Amniotic stem cell (primary cell): ENCODE measurements at regions not wholly inside any gene's neighbourhood (a gene's known extent, or its start where the extent isn't known, plus 50 kb on each side); places are given as distances from the start of the nearest gene placed in this dataset.
"Not testable (repeated sequence)": the region's sequence is repeated elsewhere in the genome, so short reads cannot be mapped to it uniquely, and the experiment has no call there.

Source experiments
- DNase-seq: peaks from one replicate; lab custom pipeline; 2025; lab: John Stamatoyannopoulos, UW

DNA sequence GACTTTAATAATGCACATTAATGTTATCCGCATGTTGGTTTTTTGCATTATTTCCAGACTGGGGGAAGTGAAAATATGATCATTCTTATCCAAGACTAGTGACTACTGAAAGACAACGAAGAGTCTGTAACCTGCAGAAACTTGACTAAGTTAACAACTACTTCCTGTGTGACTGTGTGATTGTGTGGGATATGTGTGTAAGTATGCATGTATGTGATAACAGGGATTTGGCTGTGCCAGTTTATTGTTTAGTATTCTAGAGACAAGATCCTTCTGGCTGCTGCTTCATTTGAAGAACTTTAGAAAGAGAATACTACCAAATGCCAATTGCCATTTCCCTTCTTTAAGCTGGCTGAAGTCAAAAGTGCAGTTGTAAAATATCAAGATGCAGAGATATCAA is 375.7 kb upstream of the PRR16 start:
- no peak for DNase-seq

DNA sequence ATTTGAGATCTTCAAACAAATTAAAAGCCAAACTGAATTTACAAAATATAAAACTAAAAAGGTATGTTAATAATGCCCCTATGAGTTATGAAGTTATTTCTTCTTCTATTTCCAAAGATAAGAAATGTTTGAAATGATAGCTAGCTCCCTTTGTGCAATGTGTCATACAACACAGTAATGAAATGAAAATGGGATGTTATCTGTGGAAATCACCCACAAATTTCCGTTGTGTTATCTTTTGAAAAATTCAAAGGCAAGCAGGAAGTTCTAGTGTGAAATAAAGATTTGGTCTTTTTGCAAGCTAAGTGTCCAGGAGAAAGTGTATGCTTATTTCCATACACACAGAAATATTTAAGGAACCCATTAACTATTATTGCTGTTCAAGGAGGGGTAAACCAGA is 375.3 kb upstream of the PRR16 start:
- DNase-seq: no peak

DNA sequence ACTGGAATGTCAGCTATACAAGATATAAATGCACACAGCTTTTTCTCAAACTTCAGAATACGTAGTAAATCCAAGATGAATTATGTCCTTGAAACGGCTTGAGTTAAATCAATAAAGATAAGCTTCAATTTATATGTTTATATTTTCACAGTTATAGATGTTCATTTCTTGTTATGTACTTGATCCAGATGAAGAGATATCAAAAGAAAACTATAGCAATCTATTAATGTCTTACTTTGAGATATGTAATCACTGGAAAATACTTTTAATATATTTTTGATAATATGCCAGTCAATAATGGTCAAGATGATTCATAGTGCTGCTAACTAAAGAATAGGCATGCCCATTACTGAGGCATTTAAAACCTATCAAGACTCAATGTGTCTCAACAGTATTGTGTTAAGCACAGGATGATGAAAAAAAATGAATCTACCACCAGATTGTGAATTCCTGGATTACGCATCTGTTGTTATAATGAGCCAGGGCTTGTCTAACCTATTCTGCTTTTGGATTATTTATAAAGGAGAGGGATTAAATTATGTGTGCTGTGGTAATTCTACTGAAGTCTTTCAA is 372.6 kb upstream of the PRR16 start:
- no peak for DNase-seq

DNA sequence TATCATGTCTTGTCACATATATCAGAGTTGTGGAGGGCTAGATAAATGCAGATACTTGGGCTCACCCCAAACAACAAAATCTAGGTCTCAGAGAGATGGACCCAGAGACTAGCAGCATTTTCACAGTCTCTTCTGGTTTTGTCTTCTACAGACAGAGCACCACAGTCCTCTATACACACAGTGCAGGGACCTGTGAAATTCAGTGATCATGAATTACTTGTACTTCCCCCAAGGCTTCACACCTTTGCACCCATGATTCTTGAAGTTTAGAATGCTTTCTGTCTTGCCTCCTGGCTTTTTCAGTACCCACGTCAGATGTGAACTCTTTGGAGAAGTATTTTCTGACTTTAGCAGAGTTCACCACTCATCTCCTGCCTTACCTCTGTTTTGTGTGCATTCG is 371.5 kb upstream of the PRR16 start:
- DNase-seq: no peak

DNA sequence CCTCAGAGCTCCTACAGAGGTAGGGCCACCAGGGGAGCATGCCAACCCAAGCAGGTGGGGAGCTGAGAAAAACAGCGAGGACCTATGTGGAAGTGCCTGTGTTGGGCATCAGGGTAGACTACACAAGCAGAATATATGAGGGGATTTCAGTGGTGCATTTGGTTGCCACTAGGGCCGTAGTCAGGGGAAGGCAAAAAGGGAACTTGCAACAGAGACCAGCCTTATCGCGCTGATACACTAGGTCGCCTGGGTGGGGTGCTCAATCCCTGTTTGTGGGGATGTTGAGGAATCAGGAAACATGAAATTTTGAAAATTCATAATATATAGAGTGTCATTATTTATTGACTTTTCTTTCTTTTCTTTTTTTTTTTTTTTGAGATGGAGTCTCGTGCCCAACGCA is 370.9 kb upstream of the PRR16 start:
- DNase-seq: no peak

DNA sequence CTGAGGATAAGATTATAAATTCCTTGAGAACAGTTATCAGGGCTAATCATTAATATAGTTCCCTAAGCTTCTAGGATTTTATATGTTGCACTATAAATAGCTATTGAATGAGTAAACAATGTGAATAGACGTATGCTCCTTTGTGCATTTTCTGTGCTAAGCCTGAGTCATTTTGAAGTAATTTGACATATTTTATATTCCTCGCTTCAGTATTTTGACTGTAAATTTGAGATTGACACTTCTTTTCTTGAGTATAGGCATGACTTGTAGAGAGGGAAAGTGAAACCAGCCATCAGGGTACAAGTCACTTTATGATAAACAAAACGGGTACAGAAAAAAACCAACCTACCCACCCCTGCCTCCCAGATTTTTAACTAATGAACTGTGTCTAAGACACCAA is 367.7 kb upstream of the PRR16 start:
- no peak for DNase-seq

DNA sequence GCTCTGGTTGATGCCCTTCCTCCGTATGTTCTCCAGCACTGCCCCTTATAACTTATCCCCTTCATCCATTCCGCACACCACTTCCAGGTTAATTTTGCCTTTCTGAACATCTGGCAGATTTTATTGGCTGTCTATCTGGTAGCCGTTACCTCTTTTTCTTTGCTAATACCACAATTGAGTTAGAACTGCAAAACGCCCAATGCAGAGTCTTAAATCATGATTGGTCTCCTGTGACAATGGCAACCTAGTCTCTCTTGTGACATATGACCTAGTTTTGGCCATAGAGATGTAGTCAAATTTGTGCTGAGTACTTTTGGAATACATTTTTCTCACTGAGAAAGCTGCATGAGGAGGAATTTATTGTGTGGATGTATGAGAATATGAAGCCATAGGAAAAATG is 365.7 kb upstream of the PRR16 start:
- DNase-seq: no peak

DNA sequence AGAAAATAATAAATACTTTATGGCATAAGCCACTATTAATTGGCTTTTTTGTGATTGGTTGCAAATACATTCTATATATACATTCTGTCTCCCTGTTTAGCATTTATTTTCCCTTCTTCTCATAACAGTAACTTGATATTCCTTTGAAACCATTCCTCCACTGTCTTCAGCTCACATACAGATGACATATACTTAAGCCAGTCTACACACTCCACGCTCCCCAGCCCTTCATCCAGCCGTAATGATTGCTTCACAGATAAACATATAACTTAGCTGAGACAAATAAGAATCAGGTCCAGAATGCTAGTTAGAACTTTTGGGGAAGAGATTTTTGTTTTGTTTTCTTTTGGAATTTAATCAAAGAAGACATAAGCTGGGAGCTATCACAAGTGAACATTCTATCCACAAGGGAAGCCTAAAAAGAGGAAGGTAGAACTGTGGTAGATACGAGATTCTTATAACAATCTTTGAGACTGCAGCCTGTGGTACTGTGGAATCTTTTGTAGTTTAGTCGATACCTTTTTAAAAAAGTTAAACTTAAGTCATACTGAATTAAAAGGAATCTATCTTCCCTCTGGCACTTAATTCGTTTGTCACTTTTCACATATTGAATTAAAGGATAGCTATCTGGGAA is 365.1 kb upstream of the PRR16 start:
- no peak for DNase-seq

DNA sequence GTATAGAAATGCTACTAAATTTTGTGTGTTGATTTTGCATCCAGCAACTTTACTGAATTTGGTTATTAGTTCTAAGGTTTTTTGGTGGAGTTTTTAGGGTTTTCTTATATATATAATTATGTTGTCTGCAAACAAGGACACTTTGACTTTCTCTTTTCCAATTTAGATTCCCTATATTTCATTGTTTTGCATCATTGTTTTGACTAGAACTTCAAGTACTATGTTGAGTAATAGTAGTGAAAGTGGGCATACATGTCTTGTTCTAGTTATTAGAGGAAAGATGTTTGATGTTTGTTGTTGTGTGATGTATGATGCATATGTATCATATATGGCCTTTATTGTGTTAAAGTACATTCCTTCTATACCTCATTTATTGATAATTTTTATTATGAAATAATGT is 362.3 kb upstream of the PRR16 start:
- DNase-seq: no peak

DNA sequence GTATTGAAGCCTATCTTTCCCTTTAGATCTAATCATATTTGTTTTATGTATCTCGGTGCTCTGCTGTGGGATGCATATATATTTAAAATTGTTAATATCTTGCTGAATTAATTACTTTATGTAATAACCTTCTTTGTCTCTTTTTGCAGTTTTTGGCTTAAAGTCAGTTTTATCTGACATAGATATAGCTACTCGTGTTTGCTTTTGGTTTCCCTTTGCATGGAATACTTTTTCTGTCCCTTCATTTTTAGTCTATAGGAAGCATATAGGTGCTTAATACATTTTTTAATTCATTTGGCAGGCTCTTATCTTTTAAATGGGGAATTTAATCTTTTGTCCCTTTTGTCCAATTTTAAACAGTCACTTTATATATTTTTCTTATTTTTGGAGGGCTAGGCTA is 360.6 kb upstream of the PRR16 start:
- DNase-seq: no peak

DNA sequence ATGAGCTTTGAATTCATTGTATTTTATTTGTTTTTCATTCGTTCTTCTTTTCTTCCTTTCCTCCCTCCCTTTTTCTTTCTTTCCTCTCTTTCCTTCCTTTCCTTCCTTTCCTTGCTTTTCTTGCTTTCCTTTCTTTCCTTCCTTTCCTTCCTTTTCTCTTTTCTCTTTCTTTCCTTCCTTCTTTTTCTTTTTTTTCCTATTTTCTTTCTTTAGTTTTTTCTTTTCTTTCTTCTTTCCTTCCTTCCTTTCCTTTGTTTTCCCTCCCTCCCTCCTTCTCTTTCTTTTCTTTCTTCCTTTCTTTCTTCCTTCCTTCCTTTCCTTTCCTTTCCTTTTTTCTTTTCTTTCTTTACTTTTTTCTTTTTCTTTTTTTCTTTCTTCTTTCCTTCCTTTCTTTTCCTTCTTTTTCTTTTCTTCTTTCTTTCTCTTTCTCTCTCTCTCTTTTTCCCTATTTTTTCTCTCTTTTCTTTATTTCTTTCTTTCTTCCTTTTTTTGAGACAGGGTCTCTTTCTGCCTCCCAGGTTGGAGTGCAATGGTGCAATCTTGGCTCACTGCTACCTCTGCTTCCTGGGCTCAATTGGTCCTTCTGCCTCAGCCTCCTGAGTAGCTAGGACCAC is 357.1 kb upstream of the PRR16 start:
- DNase-seq: no peak

DNA sequence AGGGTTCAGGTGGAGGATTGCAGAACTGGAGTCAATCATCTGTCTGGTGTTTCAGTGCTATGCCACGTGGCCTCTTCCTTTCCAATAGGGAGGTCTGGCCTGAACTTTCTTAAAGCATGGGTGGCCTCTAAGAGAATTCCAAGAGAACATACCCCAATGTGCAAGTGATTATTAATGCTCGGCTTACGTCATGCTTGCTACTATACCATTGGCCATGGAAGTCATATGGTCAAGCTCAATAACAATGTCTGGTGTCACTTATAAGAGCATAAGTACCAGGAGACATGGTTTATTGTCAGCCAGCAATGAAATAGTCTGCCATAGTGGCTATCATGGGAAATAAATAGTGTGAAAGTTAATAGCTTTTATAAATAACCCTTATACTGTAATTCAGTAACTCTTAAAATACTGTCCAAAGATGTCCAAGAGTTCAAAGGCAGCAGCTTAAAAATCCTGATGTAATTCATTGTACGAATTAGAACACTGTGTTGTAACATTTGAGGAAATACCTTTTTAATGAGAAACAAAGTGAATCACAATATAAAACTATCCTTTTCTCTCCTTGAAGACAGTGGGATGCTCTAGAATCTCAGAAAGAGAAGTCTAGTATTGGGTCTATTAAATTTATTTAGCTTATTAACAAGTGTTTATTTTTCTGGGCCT is 355.4 kb upstream of the PRR16 start:
- no peak for DNase-seq

DNA sequence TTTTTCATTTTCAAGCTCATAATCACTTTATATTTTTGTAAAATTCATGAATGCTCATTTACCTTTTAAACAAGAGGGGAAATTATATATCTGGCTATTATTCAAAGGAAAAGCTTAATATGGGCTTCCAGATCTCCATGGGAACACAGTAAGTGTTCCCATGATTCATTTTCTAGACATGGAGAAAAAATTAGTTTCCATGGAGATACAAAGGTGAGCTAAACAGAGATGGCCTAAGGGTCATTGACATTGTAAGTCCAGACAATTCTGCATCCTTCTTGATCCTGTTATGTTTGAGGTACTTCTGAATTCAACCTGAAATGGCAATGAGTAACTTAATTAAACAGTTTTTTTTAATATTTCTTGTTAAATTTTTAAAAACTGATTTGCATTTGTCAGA is 341.4 kb upstream of the PRR16 start:
- no peak for DNase-seq

DNA sequence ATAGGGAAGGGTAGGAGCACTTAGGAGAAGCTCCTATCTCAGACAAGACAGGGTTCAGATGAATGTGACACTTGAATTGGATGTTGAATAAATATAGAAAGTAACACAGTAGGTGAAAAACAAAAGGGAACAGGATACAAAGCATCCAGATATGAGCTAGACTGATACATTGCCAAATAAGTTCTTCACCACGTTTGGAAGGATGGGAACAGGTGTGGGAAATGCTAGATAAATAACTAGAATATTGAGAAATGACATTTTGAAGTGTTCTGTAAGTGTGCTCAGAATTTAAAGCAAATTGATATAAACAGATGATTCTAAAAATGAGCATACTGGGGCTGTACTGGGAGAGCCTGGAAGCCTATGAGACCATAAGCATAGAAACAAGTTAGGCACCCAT is 340.1 kb upstream of the PRR16 start:
- DNase-seq: no peak

DNA sequence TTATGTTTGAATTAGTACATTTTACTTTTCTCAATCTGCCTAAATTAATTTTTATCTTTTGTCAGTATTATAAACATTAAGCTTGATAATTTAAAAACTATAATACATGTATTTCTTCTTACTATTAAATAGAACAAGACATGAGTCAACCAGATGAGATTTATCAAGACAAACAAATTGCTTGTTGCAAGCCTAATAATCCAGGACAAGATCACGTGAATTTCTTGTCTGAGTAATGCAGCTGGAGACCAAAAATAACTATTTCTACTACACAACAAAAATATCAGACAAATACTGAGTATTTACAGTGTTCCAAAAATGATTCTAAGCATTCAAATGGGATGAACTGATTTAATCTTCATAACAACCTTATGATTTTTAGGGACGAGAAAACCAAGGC is 339.1 kb upstream of the PRR16 start:
- no peak for DNase-seq

DNA sequence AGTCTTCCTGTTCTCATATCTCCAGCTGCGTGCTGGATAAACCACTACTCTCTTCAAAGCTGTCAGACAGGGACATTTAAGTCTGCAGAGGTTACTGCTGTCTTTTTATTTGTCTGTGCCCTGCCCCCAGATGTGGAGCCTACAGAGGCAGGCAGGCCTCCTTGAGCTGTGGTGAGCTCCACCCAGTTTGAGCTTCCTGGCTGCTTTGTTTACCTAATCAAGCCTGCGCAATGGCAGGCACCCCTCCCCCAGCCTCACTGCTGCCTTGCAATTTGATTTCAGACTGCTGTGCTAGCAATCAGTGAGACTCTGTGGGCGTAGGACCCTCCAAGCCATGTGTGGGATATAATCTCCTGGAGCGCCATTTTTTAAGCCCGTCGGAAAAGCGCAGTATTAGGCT is 331.8 kb upstream of the PRR16 start:
- not testable (repeated sequence) for DNase-seq

DNA sequence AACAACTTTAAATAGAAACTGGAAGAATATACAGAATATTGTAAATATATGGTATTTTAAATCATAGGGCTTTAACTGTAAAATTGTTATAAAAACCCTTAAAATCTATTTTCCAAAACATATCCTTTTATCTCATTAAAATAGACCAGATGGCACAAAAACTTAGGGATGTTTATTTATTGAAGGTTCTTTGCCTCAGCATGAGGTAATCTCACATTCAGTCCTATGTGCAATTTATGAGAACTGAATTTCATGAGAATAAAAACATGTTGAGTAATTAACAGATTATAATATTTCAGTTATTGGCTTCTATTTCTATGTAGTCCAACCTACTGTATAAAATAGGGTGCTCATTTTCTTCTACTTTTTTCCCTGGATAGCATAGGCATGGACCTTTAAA is 329.2 kb upstream of the PRR16 start:
- no peak for DNase-seq

DNA sequence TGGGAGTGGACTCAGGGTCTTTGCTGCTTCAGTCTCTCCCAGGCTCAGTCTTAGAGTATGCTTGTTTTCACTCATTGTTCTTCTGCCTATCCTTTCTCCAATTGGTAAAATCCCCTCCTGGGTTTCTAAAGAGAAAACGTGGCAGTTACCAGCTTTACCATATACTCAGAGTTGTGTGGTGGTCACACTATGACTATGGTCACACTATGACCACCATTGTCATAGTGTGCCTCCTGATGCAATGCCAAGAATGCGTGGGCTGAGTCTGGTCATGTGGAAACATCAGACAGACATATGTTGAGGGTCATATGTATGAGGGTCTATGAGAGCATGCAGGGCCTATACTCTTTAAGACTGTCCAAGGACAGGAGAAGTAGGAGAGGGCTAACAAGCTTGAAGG is 326.5 kb upstream of the PRR16 start:
- DNase-seq: no peak

DNA sequence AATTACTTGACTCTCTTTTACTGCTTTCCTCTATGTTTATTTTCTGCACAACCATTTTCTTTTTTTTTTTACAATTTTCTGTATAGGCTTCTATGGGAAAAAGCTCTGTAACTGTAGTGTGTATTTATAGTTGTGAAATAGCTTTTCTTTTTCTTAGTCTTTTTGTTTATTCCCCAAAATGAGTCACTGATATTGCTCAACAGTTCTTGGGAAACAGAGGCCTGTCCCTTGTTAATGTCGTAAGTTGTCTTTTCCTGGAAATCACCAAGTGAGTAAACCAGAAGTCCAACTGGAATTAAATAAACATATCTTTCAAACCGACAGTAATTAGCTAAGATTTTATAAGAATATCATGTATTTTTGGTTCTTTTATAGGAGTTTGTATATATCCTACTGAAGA is 325.1 kb upstream of the PRR16 start:
- peak; percentile 65 for DNase-seq

DNA sequence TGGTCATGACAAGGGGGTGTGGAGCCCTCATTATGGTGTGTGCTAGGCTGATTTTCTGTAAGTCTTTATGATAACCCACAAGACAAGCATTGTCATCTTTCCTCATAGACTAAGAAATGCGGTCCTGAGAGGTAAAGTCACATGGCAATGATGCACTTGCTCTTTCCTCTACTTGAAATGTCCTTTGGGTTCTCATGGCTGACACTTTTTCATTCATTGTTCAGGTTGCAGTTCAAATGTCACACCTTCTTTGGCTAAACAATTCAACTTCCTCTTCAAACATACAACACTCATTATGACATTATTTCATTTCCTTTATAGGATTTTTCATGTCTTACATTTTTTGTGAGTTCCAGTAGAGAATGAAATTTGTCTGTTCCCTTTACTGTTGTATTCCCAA is 323.6 kb upstream of the PRR16 start:
- no peak for DNase-seq

DNA sequence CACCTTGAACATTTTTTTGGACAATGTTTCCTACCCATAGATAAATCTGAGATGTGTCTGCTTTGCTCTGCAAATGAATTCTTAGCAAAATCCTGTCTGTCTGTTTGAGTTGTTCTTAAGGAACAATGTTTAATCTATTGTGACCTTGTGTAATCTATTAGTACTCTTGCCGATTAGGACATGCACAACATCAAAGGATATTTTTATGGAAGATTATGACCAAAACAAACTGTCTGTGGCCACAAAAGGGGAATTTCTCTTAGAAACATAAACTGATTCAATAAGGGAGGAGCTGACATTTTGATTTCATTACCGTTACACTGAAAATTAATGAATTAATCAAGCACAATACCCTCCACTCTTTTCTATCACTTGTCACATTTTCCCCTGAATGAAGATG is 323.0 kb upstream of the PRR16 start:
- no peak for DNase-seq

DNA sequence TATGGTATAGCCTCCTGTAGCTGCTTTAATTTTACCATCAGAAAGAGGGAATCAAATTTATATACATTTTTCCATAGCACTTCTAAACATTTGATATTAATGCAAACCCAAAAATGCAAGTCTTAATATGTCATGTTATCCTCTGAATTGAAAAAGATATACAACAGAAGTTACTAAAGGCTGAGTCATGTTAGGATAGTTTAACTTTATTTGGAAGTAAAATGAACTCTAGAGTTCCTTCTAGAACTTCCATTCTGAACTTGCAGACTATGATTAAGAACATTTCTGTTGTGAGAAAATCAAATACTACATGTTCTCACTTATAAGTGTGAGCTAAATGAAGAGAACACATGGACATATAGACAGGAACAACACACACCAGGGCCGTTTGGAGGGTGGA is 317.3 kb upstream of the PRR16 start:
- no peak for DNase-seq

DNA sequence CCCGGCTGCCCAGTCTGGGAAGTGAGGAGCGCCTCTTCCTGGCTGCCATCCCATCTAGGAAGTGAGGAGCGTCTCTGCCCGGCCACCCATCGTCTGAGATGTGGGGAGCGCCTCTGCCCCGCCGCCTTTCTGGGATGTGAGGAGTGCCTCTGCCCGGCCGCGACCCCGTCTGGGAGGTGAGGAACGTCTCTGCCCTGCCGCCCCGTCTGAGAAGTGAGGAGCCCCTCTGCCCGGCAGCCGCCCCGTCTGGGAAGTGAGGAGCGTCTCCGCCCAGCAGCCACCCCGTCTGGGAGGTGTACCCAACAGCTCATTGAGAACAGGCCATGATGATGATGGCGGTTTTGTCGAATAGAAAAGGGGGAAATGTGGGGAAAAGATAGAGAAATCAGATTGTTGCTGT is 316.2 kb upstream of the PRR16 start:
- DNase-seq: not testable (repeated sequence)

DNA sequence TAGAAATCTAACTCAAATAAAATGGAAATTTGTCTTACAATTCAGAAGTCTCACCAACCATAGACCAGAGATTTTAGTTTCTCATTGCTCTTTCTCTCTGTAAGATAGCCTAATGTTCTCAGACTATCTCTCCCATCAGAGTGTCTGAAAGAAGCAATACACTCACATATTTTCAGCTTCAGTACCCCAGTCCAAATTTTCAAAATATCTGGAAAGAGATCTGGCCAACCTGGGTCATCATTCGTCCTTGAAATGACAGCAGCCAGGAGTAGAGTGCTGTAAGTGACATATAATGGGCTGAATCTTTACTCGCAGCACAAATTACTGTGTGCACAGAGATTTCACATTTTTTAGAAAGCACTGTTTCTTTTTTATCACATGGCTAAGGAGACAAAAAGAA is 313.3 kb upstream of the PRR16 start:
- no peak for DNase-seq
